D721Med (cell line): ENCODE measurements at regions not wholly inside any gene's neighbourhood (a gene's known extent, or its start where the extent isn't known, plus 50 kb on each side); places are given as distances from the start of the nearest gene placed in this dataset.

Experiments
- DNase-seq: peaks from one replicate; pipeline ENCODE4 v3.0.0; 2011; ENCODE audit warnings: low spot score; ENCODE audit not compliant: insufficient read length
- FAIRE-seq: peaks from 2 replicates; lab custom pipeline; 2011; peaks lifted over from hg19 to GRCh38; lab: Jason Lieb, UNC
- TF ChIP-seq, protein P1 (sequence below): IDR thresholded peaks from 2 replicates; pipeline ENCODE4 v1.5.1; 2012; ENCODE audit warnings: mild to moderate bottlenecking, control low read depth; ENCODE audit not compliant: insufficient read depth; ENCODE audit errors: missing control alignments

DNA sequence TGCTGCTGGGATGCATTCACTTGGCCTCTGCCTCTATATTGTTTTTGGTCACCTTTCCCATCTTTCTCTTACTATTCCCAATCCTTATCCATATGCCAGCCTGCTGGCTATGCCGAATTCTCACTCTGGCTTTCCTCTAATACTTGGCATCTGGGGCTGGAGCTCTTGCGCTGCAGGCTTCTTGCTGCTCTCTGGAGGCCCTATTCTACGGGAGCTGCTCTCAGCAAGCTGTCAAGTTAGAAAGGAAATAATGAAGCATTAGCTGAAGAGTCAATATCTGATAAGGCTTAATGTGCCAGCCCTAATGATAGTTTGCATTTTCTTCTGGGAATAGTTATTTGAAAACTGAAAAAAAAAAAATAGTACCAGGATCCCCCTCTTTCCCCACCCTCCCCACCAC is 125.3 kb upstream of the CYYR1 start:
- TF ChIP-seq, protein P1, sequence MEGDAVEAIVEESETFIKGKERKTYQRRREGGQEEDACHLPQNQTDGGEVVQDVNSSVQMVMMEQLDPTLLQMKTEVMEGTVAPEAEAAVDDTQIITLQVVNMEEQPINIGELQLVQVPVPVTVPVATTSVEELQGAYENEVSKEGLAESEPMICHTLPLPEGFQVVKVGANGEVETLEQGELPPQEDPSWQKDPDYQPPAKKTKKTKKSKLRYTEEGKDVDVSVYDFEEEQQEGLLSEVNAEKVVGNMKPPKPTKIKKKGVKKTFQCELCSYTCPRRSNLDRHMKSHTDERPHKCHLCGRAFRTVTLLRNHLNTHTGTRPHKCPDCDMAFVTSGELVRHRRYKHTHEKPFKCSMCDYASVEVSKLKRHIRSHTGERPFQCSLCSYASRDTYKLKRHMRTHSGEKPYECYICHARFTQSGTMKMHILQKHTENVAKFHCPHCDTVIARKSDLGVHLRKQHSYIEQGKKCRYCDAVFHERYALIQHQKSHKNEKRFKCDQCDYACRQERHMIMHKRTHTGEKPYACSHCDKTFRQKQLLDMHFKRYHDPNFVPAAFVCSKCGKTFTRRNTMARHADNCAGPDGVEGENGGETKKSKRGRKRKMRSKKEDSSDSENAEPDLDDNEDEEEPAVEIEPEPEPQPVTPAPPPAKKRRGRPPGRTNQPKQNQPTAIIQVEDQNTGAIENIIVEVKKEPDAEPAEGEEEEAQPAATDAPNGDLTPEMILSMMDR: no peak
- DNase-seq (no peak), FAIRE-seq (no peak)

DNA sequence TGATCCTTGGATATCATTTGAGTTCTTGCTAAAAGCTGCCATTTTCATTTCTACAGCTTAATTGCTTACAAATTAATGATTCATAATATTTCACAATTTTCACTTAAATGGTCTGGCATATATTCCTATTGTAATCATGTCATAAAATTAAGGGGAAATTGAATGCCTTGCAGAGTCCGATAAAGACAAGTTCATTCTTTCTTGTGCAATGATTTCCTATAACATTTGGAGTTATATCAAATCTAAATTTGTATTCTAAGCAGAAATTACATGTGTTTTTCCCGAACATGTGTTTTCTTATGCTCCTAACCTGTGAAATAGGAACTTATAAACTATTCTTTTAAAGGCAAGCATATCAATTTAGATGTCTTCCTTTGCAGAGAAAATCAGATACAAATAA is 118.3 kb upstream of the CYYR1 start:
- TF ChIP-seq, protein P1: no peak
- no peak for FAIRE-seq

DNA sequence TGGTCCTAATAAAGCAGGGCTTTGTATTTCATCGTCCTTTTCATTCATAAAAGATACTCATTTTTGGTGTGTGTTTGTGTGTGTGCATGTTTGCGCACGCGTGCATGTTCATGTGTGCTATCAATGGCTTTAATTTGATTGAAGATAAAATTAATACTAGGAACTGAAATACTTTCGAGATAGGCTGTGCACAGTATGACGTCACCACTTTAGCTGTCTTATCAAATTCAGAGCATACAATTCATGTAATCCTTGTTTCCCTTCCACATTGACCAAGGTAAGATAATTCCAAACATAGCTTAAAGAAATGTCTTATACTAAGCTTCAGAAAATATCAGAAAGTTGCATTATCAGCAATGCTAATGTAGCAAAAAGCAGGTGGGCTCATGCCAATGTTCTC is 113.6 kb upstream of the CYYR1 start:
- DNase-seq (no peak), FAIRE-seq (no peak)
- TF ChIP-seq, protein P1: no peak

More for the DNA sequence above, 118.3 kb upstream of the CYYR1 start:
- DNase-seq: no peak

DNA sequence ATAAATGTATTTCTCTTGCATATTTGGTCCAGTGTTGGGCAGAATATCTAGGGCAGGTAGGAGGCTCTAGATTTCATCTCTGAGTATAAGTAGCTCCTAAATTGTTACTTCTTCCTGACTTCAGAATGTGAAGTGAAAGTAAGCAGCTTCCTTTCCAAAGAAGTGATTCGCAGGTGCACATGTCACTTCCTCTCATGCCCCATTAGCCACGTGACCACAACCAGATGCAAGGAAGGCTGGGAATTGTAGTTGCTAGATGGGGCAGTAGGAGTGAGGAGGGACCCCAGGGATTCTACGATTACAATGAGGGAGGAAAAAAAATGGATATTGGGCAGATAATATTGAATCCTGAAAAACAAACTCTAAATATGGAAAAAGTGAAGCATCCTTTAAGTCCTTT is 113.2 kb upstream of the CYYR1 start:
- FAIRE-seq: no peak
- no peak for DNase-seq
- TF ChIP-seq, protein P1: no peak

DNA sequence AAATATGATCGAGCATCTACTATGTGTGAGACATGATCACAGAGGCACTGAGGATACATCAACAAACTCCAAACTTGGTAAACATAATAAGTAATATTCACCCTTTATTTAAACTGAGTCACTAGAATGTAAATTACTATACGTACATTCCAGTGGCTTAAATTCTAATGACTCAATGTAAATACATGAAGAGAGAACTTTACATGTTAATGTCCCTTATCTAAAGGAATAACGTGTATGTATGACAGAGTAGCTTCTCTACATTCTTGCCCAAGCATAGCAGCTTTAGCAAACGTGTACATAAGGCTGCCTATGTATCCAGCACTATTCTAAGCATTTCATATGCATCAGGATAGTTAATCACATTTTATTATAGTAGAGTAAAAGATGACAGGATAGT is 111.8 kb upstream of the CYYR1 start:
- TF ChIP-seq, protein P1: no peak
- FAIRE-seq: no peak
- no peak for DNase-seq

DNA sequence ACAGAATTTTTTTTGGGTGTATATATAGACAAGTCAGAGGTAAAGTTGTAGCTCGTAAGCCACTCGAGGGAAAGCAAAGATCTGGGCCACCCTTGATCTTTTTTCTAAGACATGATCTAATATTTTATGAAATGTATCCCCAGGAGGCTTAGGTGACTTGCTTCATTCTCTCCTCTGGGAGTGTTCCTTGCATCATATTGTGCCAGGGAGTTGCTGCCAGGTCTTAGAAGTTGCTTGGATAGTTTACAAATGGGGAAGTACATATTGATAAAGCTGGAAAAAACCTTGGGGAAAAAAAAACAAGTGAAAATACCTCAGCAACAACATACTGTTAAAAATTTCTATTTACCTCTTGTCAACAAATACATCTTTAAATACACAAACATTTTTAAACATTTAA is 110.9 kb upstream of the CYYR1 start:
- FAIRE-seq: no peak

DNA sequence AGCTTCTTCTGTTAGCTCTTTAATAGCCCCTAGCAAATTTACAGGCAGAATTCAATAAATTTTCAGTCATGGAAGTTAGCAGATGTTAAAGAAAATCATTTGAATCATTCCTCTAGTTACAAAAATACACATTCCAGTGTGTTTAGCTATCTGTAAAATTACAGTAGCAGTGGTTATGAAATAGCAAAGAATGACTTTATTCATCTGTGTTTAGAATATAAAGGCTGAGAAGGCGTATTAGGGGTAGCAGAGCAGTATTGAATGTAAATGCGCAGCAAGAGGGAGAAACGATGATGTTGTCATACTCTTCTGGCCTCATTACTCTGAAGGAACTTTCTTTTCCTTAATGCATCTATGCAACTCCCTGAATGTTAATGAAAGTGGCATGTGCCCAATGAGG is 106.2 kb upstream of the CYYR1 start:
- no peak for FAIRE-seq
- TF ChIP-seq, protein P1: no peak

More for the DNA sequence above, 110.9 kb upstream of the CYYR1 start:
- TF ChIP-seq, protein P1: no peak
- no peak for DNase-seq

More for the DNA sequence above, 106.2 kb upstream of the CYYR1 start:
- no peak for DNase-seq
